Transverse colon (tissue), 4 donors: ENCODE measurements at regions not wholly inside any gene's neighbourhood (a gene's known extent, or its start where the extent isn't known, plus 50 kb on each side); places are given as distances from the start of the nearest gene placed in this dataset.

ENCODE experiments used
- DNase-seq: peaks from one replicate; pipeline ENCODE4 v3.0.0-alpha.2; 2019
- H3K27ac ChIP-seq, 4 donors: fragments of 200-600 bp; sonication (generic); 2 replicates each; pipeline ENCODE4 v1.5.1; 2016 to 2018; ENCODE audit warnings: inconsistent platforms in 4 of 4
- H3K27me3 ChIP-seq: fragments of 200-600 bp; sonication (generic); 2 replicates; pipeline ENCODE4 v1.5.1; 2017; ENCODE audit warnings: inconsistent platforms
- H3K36me3 ChIP-seq, 4 donors: fragments of 200-600 bp; sonication (generic); 2 replicates each; pipeline ENCODE4 v1.5.1; 2017 to 2019; ENCODE audit warnings: inconsistent platforms in 4 of 4
- H3K4me1 ChIP-seq, 4 donors: fragments of 200-600 bp; sonication (generic); 2 replicates each; pipeline ENCODE4 v1.5.1; 2017 to 2020; ENCODE audit warnings: inconsistent platforms in 4 of 4
- H3K4me3 ChIP-seq, 4 donors: fragments of 200-600 bp; sonication (generic); 1 replicate in 1 of 4; 2 replicates in 3 of 4; pipeline versions ENCODE4 v1.5.1 to v1.6.1; 2017 to 2019; ENCODE audit warnings: inconsistent platforms in 4 of 4
- H3K9me3 ChIP-seq, 2 donors: fragments of 200-600 bp; sonication (generic); 2 replicates each; pipeline ENCODE4 v1.5.1; 2017 to 2019; ENCODE audit warnings: inconsistent platforms in 2 of 2
- EP300 ChIP-seq: sonication (generic); formaldehyde crosslinking; IDR thresholded peaks from one replicate; pipeline ENCODE4 v1.6.1; 2017; ENCODE audit warnings: antibody characterized with exemption, low read depth
- POLR2A ChIP-seq: fragments of 450-650 bp; IDR thresholded peaks from one replicate; pipeline ENCODE4 v1.6.1; 2016; ENCODE audit warnings: antibody characterized with exemption, mild to moderate bottlenecking, moderate library complexity
- POLR2AphosphoS5 ChIP-seq, 3 donors: sonication (generic); formaldehyde crosslinking; IDR thresholded peaks; one replicate each; pipeline ENCODE4 v1.6.1; 2016; ENCODE audit warnings: antibody characterized with exemption in 3 of 3
- WGBS, 2 donors: methylation state at CpG; one replicate each; pipeline ENCODE4 v1.1.5; 2018; ENCODE audit warnings: low coverage in 1 of 2; 5-methylcytosine and 5-hydroxymethylcytosine counted together
- in situ Hi-C, 4 donors: fragments of 200-750 bp; cut with MboI; loops; one replicate each; pipeline versions ENCODE4 v1.15.0 to v1.15.1; 2017; ENCODE audit warnings: low sequenced_read_pairs in 3 of 4, low pct_ligation_motif_present in 1 of 4, low pct_unique_long_range_greater_than_20kb in 1 of 4
- intact Hi-C: fragments of 100-400 bp; cut with DNase I; formaldehyde crosslinking; loops from one replicate; pipeline ENCODE4 v1.15.1; 2023; ENCODE audit warnings: low total_unique reads
- TF ChIP-seq, protein P1 (sequence below), 5 experiments: fragments of 200-600 bp in 3 of 5; fragments of 450-650 bp in 2 of 5; sonication (generic) in 3 of 5; IDR thresholded peaks; 1 replicate in 2 of 5; 2 replicates in 3 of 5; pipeline ENCODE4 v1.5.1; 2016 to 2017; ENCODE audit warnings: antibody characterized with exemption in 5 of 5, inconsistent platforms in 3 of 5, mild to moderate bottlenecking in 2 of 5, moderate library complexity in 1 of 5

DNA sequence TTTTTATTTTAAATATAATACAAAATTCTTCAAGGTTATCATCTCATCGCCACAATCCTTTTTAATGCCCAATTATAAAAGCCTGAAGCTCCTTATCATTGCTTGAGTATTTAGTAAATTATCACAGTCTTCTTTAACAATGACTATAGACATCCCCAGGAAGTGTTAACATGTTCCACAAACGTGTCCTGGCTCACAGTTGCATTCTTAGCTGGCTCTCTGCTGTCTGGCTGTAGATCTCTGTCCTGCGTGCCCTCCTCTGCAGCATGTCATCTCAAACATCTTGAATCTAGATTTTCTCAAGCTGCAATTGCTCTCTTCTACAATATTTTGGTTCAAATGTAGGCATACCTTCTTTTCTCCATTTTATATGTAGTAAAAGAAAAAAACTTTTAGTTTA lies 885.2 kb downstream of the EPHA7 start:
- in situ Hi-C loops (no loop called here), intact Hi-C loops (no loop called here)
- Histone ChIP-seq H3K9me3 (no peaks in the 10 kb centered on the region), H3K27me3 (no peaks in the 10 kb centered on the region), H3K36me3 (no peaks in the 10 kb centered on the region), H3K27ac (no peak overlapping the region), H3K4me3 (no peak overlapping the region), H3K4me1 (no peaks in the 10 kb centered on the region)
- DNase-seq: no peak
- 51% methylated on average over 3 of the region's 3 CpGs for WGBS, 2 donors
- TF ChIP-seq POLR2AphosphoS5 (IDR thresholded peaks at IDR 0.05) (no peak), EP300 (no peak), POLR2A (no peak)
- TF ChIP-seq, protein P1, sequence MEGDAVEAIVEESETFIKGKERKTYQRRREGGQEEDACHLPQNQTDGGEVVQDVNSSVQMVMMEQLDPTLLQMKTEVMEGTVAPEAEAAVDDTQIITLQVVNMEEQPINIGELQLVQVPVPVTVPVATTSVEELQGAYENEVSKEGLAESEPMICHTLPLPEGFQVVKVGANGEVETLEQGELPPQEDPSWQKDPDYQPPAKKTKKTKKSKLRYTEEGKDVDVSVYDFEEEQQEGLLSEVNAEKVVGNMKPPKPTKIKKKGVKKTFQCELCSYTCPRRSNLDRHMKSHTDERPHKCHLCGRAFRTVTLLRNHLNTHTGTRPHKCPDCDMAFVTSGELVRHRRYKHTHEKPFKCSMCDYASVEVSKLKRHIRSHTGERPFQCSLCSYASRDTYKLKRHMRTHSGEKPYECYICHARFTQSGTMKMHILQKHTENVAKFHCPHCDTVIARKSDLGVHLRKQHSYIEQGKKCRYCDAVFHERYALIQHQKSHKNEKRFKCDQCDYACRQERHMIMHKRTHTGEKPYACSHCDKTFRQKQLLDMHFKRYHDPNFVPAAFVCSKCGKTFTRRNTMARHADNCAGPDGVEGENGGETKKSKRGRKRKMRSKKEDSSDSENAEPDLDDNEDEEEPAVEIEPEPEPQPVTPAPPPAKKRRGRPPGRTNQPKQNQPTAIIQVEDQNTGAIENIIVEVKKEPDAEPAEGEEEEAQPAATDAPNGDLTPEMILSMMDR (IDR thresholded peaks at IDR 0.05): no peak

DNA sequence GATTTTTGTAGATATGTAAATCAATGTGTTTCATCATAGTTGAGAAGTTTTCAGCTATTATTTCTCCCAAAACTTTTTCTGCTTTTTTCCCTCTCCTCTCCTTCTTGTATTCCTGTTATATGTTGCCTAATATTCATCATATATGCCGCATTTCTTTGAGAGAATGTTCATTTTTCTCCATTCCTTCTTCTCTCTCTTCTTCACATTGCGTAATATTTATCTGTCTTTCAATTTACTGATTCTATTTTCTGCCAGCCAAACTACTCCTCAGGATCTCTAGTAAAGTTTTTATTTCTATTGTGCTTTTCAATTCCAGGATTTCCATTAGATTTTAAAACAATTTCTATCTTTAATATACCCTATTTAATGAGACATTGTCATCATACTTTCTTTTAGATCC lies 896.8 kb downstream of the EPHA7 start:
- in situ Hi-C loops: no loop called here
- DNase-seq: no peak
- no peaks in the 10 kb centered on the region for H3K4me1 ChIP-seq
- TF ChIP-seq, protein P1 (IDR thresholded peaks at IDR 0.05): no peak
- TF ChIP-seq EP300 (no peak), POLR2AphosphoS5 (IDR thresholded peaks at IDR 0.05) (no peak), POLR2A (no peak)
- H3K9me3 ChIP-seq: peaks cover 0 to 3% of the 10 kb centered on the region in 2 donors
- H3K27ac ChIP-seq: no peak overlapping the region
- 77% methylated on average over 2 of the region's 2 CpGs for WGBS, 2 donors
- intact Hi-C loops: no loop called here
- no peaks in the 10 kb centered on the region for H3K27me3 ChIP-seq
- no peaks in the 10 kb centered on the region for H3K36me3 ChIP-seq
- H3K4me3 ChIP-seq: no peak overlapping the region

DNA sequence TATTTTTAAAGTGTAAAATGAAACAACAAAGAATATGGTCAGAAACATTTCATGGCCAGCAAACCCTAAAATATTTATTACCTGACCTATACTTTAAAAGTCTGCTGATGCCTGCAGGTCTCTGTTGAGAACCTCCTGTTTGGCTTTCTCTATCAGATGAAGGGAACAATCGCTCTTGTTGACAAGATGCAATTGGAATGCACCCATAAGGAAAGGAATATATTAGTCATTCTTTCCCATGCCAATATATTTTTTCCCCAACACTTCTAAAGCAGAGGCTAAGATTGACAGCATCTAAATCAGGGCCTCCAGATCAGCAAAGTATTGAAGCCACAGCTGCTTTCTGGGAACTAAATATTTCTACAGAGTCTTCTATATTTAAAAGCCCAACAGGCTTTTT lies 897.8 kb downstream of the EPHA7 start:
- H3K4me3 ChIP-seq: no peak overlapping the region
- TF ChIP-seq POLR2A (no peak), POLR2AphosphoS5 (IDR thresholded peaks at IDR 0.05) (no peak), EP300 (no peak)
- TF ChIP-seq, protein P1 (IDR thresholded peaks at IDR 0.05): no peak
- WGBS, 2 donors: 75 to 83% methylated on average over 1 of the region's 1 CpG
- no peaks in the 10 kb centered on the region for H3K27me3 ChIP-seq
- no peak overlapping the region for H3K27ac ChIP-seq
- H3K36me3 ChIP-seq: no peaks in the 10 kb centered on the region
- H3K4me1 ChIP-seq: no peaks in the 10 kb centered on the region
- intact Hi-C loops (no loop called here), in situ Hi-C loops (no loop called here)
- peaks cover 0 to 3% of the 10 kb centered on the region in 2 donors for H3K9me3 ChIP-seq
- DNase-seq: no peak

GRCh38 chr6:92510137-92510536 lies 909.2 kb downstream of the EPHA7 start:
- H3K4me1 ChIP-seq: no peaks in the 10 kb centered on the region
- in situ Hi-C loops: no loop called here
- no peak for TF ChIP-seq POLR2AphosphoS5 (IDR thresholded peaks at IDR 0.05)
- TF ChIP-seq EP300: no peak
- peaks cover 0 to under 1% (median 0%) of the 10 kb centered on the region in 4 donors for H3K36me3 ChIP-seq
- DNase-seq: no peak
- intact Hi-C loops: no loop called here
- no peak overlapping the region for H3K27ac ChIP-seq
- 78 to 85% methylated on average over 1 of the region's 1 CpG for WGBS, 2 donors
- no peaks in the 10 kb centered on the region for H3K27me3 ChIP-seq
- H3K9me3 ChIP-seq: peaks cover 0 to 9% of the 10 kb centered on the region in 2 donors
- no peak overlapping the region for H3K4me3 ChIP-seq

DNA sequence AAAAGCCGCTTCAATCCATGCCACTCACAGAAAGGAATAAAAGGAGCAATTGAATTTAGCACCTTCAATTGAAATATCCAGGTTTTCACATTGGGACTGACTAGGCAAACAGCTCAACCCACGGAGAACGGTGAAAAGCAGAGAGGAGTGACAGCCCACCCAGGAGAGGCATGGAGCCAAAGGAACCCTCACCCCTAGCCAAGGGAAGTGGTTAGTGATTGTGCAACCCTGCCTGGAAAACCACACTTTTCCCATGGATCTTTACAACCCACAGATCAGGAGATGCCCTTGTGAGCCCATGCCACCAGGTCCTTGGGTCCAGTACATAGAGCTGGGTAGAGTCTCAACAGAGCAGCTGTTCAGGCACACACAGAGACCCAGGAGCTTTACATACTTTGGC lies 911.8 kb downstream of the EPHA7 start:
- in situ Hi-C loops (no loop called here), intact Hi-C loops (no loop called here)
- Histone ChIP-seq H3K9me3 (peaks cover 0 to 9% of the 10 kb centered on the region in 2 donors), H3K27ac (no peak overlapping the region), H3K4me1 (no peaks in the 10 kb centered on the region), H3K4me3 (no peak overlapping the region), H3K36me3 (no peaks in the 10 kb centered on the region), H3K27me3 (no peaks in the 10 kb centered on the region)
- 77 to 84% methylated on average over 3 of the region's 3 CpGs for WGBS, 2 donors
- no peak for DNase-seq
- TF ChIP-seq POLR2A (no peak), EP300 (no peak), POLR2AphosphoS5 (IDR thresholded peaks at IDR 0.05) (no peak)
- TF ChIP-seq, protein P1 (IDR thresholded peaks at IDR 0.05): no peak
